ENCODE measurements at regions not wholly inside any gene's neighbourhood (a gene's known extent, or its start where the extent isn't known, plus 50 kb on each side); places are given as distances from the start of the nearest gene placed in this dataset.
A peak's percentile ranks its signal among the peaks of the same experiment; 100 is the strongest.

DNA sequence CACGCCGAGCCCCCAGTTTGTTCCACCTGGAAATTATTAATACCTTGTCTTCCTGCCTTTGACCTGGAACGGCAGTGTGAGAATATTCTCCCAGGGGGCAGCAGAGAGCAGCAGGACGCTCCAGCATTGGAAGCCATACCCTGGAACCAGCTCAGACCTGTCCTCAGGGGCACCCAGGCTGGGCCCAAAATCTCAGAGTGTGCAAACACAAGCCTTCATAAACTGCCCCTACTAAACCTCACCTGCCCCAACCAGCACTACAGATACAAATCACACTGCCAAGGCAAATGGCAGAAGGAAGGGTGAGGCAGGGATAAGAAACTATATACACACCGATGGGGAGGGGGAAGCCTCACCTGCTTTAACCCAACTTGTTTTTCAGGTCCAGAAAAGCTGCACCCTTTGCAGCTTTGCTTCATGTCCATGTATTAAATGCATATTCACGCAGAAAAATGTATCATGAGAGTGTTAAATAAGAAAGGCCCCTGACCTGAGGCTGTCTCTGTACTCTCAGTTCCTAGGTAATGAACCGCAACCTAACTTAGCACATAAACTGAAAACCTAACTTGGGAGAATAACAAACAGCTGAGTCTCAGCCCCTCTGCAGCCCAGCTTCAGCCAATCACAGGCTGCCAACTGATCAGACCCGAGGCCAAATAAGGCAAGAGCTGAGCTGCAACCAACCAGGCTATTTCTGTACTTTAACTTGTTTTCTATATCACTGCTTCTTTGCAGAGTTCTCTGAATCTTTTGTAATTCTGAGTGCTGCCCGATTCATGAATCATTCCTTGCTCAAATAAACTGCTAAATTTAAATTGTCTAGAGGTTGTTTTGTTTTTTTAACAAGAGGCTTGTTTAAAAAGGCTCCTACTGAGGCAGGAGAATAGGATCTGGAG, 130.1 kb downstream of the SPTSSA start:
- TF ChIP-seq, protein P1, sequence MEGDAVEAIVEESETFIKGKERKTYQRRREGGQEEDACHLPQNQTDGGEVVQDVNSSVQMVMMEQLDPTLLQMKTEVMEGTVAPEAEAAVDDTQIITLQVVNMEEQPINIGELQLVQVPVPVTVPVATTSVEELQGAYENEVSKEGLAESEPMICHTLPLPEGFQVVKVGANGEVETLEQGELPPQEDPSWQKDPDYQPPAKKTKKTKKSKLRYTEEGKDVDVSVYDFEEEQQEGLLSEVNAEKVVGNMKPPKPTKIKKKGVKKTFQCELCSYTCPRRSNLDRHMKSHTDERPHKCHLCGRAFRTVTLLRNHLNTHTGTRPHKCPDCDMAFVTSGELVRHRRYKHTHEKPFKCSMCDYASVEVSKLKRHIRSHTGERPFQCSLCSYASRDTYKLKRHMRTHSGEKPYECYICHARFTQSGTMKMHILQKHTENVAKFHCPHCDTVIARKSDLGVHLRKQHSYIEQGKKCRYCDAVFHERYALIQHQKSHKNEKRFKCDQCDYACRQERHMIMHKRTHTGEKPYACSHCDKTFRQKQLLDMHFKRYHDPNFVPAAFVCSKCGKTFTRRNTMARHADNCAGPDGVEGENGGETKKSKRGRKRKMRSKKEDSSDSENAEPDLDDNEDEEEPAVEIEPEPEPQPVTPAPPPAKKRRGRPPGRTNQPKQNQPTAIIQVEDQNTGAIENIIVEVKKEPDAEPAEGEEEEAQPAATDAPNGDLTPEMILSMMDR (IDR thresholded peaks at IDR 0.05), result peak; percentile 83

DNA sequence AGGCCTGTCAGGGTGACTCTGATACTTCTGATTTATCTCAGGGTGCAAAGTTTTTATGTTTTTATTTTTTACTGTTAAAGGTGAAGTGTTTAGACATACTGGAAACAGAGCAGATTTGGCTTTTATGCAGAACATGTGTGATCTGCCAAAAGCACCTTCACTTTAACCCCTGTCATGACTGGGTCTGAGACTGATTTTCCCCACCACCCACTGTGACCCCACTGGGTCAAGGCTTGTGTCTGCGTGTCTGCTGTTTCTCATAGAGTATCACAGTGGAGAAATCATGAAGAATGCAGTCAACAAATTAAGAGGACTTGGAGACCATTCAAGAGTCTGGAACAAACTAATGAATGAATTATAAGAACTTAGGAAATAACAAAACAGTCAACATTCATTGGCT, 131.2 kb downstream of the SPTSSA start:
- TF ChIP-seq, protein P1 (IDR thresholded peaks at IDR 0.05), result no peak

DNA sequence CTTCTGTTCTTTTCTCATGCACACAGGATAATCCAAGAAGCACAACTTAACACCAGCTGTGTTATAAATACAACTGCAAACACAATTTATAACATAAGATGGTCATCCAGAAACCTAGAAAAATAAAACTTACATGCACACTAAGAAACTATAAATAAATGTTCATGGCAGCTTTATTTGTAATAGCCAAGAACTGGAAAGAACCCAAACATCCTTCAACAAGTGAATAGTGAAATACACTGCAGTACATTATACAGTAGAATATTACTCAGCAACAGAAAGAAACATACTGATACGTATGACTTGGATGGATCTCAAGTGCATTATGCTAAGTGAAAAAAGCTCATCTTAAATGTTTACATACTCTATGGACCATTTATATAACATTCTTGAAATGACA, 132.7 kb downstream of the SPTSSA start:
- TF ChIP-seq, protein P1 (IDR thresholded peaks at IDR 0.05), result no peak

DNA sequence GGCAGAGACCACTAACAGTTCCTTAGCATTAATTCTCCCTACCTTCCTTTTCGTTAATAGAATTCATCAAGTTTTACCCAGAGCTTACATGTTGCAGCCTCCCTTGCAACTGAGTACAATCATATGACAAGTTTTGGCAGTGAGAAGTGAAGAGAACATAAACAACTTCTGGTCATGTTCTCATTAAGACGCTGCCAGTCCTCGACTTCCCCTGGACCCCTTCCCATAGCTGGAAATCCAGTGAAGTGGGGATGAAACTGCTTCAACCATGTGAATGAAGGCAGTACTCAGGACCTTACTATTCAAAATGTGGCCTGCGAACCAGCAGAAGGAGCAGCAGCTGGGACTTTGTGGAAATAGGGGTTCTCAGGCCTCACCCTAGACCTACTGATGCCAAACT, 133.9 kb downstream of the SPTSSA start:
- TF ChIP-seq, protein P1 (IDR thresholded peaks at IDR 0.05), result no peak

DNA sequence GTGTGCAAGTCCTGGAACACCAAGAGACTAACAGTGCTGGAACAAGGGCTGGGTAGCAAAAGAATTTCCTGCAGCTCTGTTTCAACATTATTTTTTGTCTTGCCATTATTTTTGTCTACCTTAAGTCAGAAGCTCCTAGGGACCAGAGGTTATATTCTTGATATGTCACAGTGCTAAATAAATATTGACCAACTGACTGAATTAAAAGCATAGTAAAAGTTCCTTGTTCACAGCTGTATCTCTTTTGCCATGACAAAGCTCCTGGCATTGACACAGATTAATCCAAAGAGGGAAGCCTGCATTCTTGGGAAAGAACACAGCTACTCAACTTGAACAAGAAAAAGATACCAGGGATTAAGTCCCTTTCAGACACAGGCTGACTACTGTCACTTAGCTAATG, 136.5 kb downstream of the SPTSSA start:
- TF ChIP-seq, protein P1 (IDR thresholded peaks at IDR 0.05), result no peak

DNA sequence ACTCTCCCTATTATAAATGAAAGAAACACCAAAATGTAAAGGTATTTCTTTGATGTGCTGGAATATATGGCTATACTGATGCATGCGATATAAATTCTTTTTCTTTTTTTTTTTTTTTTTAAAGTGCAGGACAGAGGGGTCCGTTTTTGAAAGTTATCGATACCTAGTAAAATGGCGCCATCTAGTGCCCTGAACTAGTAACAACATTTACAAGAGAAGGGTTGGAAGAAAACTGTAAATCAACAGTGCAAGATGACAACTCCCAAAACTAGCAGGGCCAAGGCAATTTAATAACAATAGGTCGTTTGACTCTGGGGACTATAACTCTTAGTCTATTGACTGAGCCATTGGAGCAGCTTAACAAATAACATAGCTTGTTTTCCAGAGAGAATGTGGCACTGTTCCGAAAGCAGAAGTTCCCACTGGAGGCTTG, 137.7 kb downstream of the SPTSSA start:
- TF ChIP-seq, protein P1 (IDR thresholded peaks at IDR 0.05), result peak; percentile 77

DNA sequence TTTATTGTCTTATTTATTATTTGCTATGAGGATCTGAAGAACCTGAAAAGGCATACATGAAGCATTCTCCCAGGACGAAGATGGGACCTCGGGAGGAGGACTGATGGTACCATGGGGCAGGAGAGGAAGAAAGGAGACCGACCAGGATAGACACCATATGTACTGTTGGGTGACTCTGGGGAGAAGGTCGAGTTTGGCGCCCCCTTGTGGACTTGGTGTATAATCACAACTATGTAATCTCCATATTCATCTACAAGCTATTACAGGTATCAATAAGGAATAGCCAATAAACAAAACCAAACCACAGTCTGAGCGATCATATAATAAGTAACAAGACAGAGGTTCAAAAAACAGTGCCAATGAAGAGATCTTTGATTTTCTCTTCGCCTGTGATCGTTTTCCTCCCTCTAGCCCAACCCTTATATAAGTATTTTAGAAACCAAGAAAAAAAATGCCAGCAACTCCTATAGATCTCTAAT, 139.1 kb downstream of the SPTSSA start:
- TF ChIP-seq, protein P1 (IDR thresholded peaks at IDR 0.05), result peak; percentile 82
